Neutrophil (primary cell): ENCODE measurements at regions not wholly inside any gene's neighbourhood (a gene's known extent, or its start where the extent isn't known, plus 50 kb on each side); places are given as distances from the start of the nearest gene placed in this dataset.

Experiments used
- H3K27ac ChIP-seq: fragments of 200-600 bp; sonication (generic); 2 replicates; pipeline ENCODE4 v1.5.1; 2016; ENCODE audit warnings: mild to moderate bottlenecking, moderate library complexity
- H3K27me3 ChIP-seq: fragments of 200-600 bp; sonication (generic); 2 replicates; pipeline ENCODE4 v1.6.0; 2016; ENCODE audit warnings: mild to moderate bottlenecking
- H3K36me3 ChIP-seq: fragments of 200-600 bp; sonication (generic); 2 replicates; pipeline ENCODE4 v1.5.1; 2017
- H3K4me1 ChIP-seq, 2 experiments: fragments of 200-600 bp in 1 of 2; sonication (generic) in 1 of 2; 1 replicate in 1 of 2; 2 replicates in 1 of 2; pipeline versions ENCODE4 v1.5.1 to v1.6.1; 2013 to 2016; ENCODE audit warnings: low read depth in 1 of 2, low read length in 1 of 2, mild to moderate bottlenecking in 1 of 2, moderate library complexity in 1 of 2; ENCODE audit not compliant: control insufficient read depth in 1 of 2, insufficient read depth in 1 of 2
- H3K4me3 ChIP-seq, 2 experiments: fragments of 200-600 bp in 1 of 2; sonication (generic) in 1 of 2; 1 replicate in 1 of 2; 2 replicates in 1 of 2; pipeline ENCODE4 v1.5.1; 2013 to 2016; ENCODE audit warnings: low read depth in 1 of 2, low read length in 1 of 2, mild to moderate bottlenecking in 1 of 2, moderate library complexity in 1 of 2
- H3K9me3 ChIP-seq: fragments of 200-600 bp; sonication (generic); 2 replicates; pipeline ENCODE4 v1.5.1; 2016
- CTCF ChIP-seq: fragments of 200-600 bp; sonication (generic); IDR thresholded peaks from 2 replicates; pipeline ENCODE4 v1.5.1; 2016; ENCODE audit warnings: antibody characterized with exemption

GRCh38 chr6:144594585-144594984 is 309.4 kb downstream of the UTRN start:
- peaks cover 0 to 14% of the 10 kb centered on the region in 2 experiments for H3K4me1 ChIP-seq
- no peak for TF ChIP-seq CTCF
- H3K4me3 ChIP-seq: no peak overlapping the region
- no peaks in the 10 kb centered on the region for H3K27me3 ChIP-seq
- no peaks in the 10 kb centered on the region for H3K36me3 ChIP-seq
- H3K9me3 ChIP-seq: no peaks in the 10 kb centered on the region
- no peak overlapping the region for H3K27ac ChIP-seq

- no peak overlapping the region for H3K4me3 ChIP-seq
- peaks cover 0 to 14% of the 10 kb centered on the region in 2 experiments for H3K4me1 ChIP-seq
- no peak for TF ChIP-seq CTCF
- no peak overlapping the region for H3K27ac ChIP-seq
- H3K36me3 ChIP-seq: no peaks in the 10 kb centered on the region
- no peaks in the 10 kb centered on the region for H3K9me3 ChIP-seq
- H3K27me3 ChIP-seq: no peaks in the 10 kb centered on the region
These were observed 310.1 kb downstream of the UTRN start for GRCh38 chr6:144595266-144595665.

- no peak overlapping the region for H3K27ac ChIP-seq
- TF ChIP-seq CTCF: no peak
- H3K9me3 ChIP-seq: no peaks in the 10 kb centered on the region
- H3K27me3 ChIP-seq: no peaks in the 10 kb centered on the region
- no peak overlapping the region for H3K4me3 ChIP-seq
- no peaks in the 10 kb centered on the region for H3K36me3 ChIP-seq
- peaks cover 0 to 14% of the 10 kb centered on the region in 2 experiments for H3K4me1 ChIP-seq
These were observed 312.4 kb downstream of the UTRN start for GRCh38 chr6:144597511-144597910.

DNA sequence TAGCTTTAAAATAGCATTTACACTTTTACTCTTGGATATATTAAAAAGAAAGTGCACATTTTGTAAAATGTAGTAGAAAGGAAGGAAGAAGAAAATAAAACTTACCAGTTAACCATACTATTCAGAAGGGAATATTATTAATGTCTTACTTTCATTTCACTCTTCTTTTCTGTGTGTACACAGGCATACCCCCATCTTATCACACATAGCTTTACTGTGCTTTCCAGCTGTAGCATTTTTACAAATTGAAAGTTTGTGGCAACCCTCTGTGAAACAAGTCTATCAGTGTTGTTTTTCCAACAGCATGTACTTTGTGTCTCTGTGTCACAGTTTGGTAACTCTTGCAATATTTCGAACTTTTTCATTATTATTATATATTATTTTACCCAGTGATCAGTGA is 314.5 kb downstream of the UTRN start:
- peaks cover 0 to 14% of the 10 kb centered on the region in 2 experiments for H3K4me1 ChIP-seq
- no peaks in the 10 kb centered on the region for H3K27me3 ChIP-seq
- H3K36me3 ChIP-seq: no peaks in the 10 kb centered on the region
- H3K4me3 ChIP-seq: no peak overlapping the region
- no peak for TF ChIP-seq CTCF
- H3K9me3 ChIP-seq: no peaks in the 10 kb centered on the region
- no peak overlapping the region for H3K27ac ChIP-seq

DNA sequence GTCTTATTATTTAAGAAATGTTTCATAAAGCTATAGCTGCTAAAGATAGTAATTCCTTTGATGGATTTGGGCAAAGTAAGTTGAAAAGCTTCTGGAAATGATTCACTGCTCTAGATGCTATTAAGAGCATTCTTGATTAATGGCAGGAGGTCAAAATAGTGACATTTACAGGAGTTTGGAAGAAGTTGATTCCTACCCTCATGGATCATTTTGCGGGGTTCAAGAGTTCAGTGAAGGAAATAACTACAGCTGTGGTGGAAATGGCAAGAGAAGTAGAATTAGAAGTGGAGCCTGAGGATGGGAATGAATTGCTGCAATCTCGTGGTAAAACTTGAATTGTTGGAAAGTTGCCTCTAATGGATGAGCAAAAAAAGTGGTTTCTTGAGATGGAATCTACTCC is 316.1 kb downstream of the UTRN start:
- TF ChIP-seq CTCF: no peak
- Histone ChIP-seq H3K4me1 (no peaks in the 10 kb centered on the region), H3K27me3 (no peaks in the 10 kb centered on the region), H3K36me3 (no peaks in the 10 kb centered on the region), H3K27ac (no peak overlapping the region), H3K9me3 (no peaks in the 10 kb centered on the region), H3K4me3 (no peak overlapping the region)
